GM10248 (cell line): ENCODE measurements at regions not wholly inside any gene's neighbourhood (a gene's known extent, or its start where the extent isn't known, plus 50 kb on each side); places are given as distances from the start of the nearest gene placed in this dataset.

Experiments
- CTCF ChIA-PET: fragments of 300-600 bp; sonication (Branson Sonifier 250); formaldehyde crosslinking; extraction: SDS; loops from one replicate; lab custom pipeline; 2021; ENCODE audit warnings: antibody characterized with exemption; lab: Yijun Ruan, JAX
- POLR2A ChIA-PET: fragments of 350-650 bp; sonication (Branson Sonifier 250); formaldehyde crosslinking; extraction: SDS; loops from one replicate; lab custom pipeline; 2020; ENCODE audit warnings: antibody characterized with exemption; lab: Yijun Ruan, JAX
- DNase-seq: peaks from one replicate; pipeline ENCODE4 v3.0.0; 2012; ENCODE audit errors: extremely low spot score
- TF ChIP-seq, protein P1 (sequence below): IDR thresholded peaks from 2 replicates; pipeline ENCODE4 v1.5.1; 2012; ENCODE audit warnings: mild to moderate bottlenecking, low read depth; ENCODE audit errors: extremely low read depth, missing control alignments, control extremely low read depth

DNA sequence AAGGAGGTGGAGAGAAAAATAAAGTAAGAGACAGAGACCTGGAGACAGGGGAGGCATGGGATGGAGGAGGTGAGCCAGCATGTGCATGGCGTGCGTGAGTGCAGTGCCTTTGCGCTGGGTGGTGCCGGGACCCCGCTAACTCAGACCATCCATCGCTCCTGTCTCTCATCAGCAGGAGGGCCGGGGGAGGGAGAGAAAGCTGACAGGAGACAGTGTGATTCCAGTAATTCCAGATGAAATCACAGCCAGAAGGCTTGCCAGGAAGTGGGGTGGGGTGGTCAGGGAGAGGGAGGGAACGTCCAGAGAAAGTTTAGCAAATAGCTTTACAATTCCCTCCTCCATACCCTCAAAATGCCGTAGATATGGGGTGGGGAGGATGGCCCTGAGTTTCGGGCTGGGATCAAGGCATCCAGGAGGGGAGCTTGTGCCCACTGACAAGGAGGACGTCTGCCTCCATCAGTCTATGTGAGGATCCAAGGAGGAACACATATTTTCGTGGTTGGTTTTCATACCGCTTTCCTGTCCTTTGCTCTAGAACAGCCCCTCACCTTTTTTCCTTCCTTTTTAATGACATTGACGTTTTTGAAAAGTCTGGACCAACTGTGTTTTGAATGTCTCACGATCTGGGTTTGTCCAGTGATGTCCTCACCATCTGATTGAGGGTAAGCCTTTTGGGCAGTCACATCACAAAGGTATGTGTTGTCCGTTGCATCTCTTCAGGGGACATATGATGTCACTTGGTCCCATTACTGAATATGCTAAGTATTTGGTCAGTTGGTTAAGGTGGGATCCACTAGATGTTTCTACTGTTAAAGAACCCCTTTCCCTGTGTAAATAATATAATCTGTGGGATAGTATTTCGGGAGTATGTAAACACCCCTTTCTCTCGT is 567.3 kb downstream of the MIAT start:
- ChIA-PET CTCF (no interaction called here), POLR2A (no interaction called here)
- TF ChIP-seq, protein P1, sequence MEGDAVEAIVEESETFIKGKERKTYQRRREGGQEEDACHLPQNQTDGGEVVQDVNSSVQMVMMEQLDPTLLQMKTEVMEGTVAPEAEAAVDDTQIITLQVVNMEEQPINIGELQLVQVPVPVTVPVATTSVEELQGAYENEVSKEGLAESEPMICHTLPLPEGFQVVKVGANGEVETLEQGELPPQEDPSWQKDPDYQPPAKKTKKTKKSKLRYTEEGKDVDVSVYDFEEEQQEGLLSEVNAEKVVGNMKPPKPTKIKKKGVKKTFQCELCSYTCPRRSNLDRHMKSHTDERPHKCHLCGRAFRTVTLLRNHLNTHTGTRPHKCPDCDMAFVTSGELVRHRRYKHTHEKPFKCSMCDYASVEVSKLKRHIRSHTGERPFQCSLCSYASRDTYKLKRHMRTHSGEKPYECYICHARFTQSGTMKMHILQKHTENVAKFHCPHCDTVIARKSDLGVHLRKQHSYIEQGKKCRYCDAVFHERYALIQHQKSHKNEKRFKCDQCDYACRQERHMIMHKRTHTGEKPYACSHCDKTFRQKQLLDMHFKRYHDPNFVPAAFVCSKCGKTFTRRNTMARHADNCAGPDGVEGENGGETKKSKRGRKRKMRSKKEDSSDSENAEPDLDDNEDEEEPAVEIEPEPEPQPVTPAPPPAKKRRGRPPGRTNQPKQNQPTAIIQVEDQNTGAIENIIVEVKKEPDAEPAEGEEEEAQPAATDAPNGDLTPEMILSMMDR = no peak
- no peak for DNase-seq

DNA sequence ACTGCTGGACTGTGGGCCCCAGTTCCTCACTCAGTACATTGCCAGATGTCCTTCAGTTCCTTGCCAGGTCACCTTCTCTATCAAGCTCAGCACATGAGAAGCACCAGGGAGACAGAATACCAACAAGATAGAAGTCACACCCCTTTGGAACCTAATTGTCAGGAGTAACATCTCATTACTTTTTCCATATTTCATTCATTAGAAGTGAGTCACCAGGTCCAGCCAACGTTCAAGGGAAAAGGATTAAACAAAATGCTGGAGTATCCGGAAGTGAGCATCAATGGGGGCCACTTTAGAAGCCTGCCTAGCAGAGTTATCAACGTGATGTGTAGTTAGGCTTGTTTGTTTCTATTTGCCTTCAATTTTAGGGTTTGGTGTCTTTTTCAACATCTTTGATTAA is 569.3 kb downstream of the MIAT start:
- POLR2A ChIA-PET = no interaction called here
- TF ChIP-seq, protein P1 = no peak
- no peak for DNase-seq
- CTCF ChIA-PET = no interaction called here

DNA sequence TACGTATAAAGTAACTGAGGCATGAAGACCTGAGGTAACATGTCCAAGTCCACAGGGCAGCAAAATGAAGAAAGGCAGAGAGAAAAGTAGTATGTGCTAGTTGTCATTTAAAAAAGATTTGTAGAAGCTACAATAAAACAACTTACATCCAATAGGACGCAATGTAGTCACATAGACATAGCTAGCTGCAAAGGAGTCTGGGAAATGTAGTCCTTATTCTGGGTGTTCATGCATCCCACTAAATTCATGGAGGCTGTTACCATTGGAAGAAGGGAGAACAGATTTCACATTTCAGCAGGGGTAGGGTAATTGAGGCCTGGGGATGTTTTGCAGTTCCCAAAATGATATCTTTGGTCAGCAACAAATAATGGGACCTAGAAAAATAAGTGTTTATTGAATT is 571.4 kb downstream of the MIAT start:
- TF ChIP-seq, protein P1 = no peak
- POLR2A ChIA-PET = no interaction called here
- DNase-seq = no peak
- CTCF ChIA-PET = no interaction called here

DNA sequence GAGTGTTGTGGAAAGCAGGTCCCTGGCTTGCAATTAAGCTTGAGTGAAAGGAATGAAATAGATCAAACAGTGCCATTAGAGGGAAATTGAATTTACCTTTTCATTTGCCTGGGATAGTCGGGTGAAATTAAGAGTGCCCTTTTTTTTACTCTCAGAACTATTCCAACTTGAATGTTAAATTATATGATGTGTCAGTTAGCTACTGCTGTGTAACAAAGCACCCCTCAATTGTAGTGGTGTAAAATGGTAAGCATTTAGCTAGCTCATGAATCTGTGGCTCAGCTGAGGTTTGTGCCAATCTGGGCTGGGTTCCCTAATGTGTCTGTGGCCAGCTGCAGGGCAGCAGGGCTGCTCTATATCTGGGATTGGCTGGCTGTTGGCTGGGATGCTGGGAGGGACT is 571.4 kb downstream of the MN1 start:
- no peak for DNase-seq
- CTCF ChIA-PET = no interaction called here
- TF ChIP-seq, protein P1 = no peak
- POLR2A ChIA-PET = no interaction called here

DNA sequence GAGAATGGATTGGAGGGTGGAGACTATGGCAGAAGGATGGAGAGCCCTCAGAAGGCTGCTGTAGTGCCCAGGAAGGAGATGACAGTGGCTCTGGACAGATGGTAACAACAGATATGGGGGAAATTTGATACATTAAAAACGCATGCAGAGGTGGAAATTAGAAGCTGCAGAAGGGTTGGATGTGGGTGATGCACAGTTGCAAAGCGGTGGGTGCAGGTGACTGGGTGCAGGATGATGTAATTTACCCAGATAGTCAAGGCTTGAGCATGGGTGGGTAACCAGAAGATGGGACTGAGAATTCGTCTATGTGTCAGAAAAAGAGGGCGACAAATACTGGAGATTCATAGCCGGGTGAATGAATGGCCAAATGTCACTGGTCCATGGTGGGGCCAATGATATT is 570.3 kb downstream of the MN1 start:
- TF ChIP-seq, protein P1 = no peak
- CTCF ChIA-PET = interaction anchor here (1.3 kb wide), 1 partner anchor 13 kb away, joined by 3 read pairs; no protein-coding TSS in a partner anchor
- DNase-seq = no peak
- POLR2A ChIA-PET = no interaction called here

DNA sequence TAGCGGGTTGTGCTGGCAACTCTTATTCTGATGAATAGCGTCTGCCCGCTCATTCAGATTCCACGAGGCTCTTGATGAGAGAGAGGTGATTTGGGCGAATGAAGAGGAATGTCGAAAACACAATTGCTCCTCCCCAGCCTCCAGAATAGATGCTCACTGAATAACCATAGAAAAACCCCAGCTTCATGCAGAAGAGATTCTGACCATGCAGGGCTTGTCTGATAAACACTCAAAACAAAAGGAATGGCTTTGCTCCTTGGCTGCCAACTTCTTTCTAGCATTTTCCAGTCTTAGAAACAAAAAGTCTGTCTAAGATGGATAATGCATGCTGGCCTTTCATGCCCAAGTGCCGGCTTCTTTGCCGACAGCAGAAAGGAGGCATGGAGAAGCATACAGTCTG is 569.5 kb downstream of the MN1 start:
- CTCF ChIA-PET = no interaction called here
- TF ChIP-seq, protein P1 = no peak

More for the DNA sequence above, 569.5 kb downstream of the MN1 start:
- POLR2A ChIA-PET = no interaction called here
- no peak for DNase-seq
